HepG2 (cell line): ENCODE measurements at regions not wholly inside any gene's neighbourhood (a gene's known extent, or its start where the extent isn't known, plus 50 kb on each side); places are given as distances from the start of the nearest gene placed in this dataset.

Experiments
- ATAC-seq: fragments of 200-7000 bp; cut with Tn5 transposase; 3 replicates; pipeline ENCODE4 v1.9.1; 2020; ENCODE audit warnings: mild to moderate bottlenecking, moderate library complexity
- BruUV-seq: library from RNA; stranded (reverse); fragments of 400-500 nt; replicated peaks from 2 replicates; lab custom pipeline; 2021; lab: Mats Ljungman, UMichigan
- CTCF ChIA-PET: fragments of 300-600 bp; formaldehyde crosslinking; extraction: SDS; loops from one replicate; lab custom pipeline; 2021; ENCODE audit warnings: low total read pairs, inconsistent platforms, low intra/inter-chr PET ratio; lab: Yijun Ruan, JAX
- POLR2A ChIA-PET: fragments of 350-600 bp; sonication (Branson Sonifier 250); formaldehyde crosslinking; loops from one replicate; lab custom pipeline; 2020; ENCODE audit warnings: antibody characterized with exemption, inconsistent platforms; lab: Yijun Ruan, JAX
- DNase-seq: peaks from one replicate; pipeline ENCODE4 v3.0.0-alpha.2; 2015; ENCODE audit warnings: low spot score
- FAIRE-seq: peaks from 3 replicates; lab custom pipeline; 2011; peaks lifted over from hg19 to GRCh38; lab: Jason Lieb, UNC
- H2AFZ ChIP-seq: one replicate; pipeline ENCODE4 v1.6.1; 2011; ENCODE audit warnings: low read length, inconsistent platforms
- H3K27ac ChIP-seq: fragments of 300-600 bp; 3 replicates; pipeline ENCODE4 v1.8.0; 2011; ENCODE audit warnings: mixed run types, mild to moderate bottlenecking, mixed read lengths, low read length, inconsistent platforms; ENCODE audit not compliant: insufficient read depth; ENCODE audit errors: extremely low read length
- H3K27me3 ChIP-seq, 2 experiments: fragments of 200-600 bp in 1 of 2; 2 replicates in 1 of 2; 3 replicates in 1 of 2; pipeline versions ENCODE4 v1.6.0 to v1.8.0; 2011; ENCODE audit warnings: low read length in 2 of 2, mild to moderate bottlenecking in 2 of 2, moderate library complexity in 2 of 2, inconsistent platforms in 1 of 2; ENCODE audit not compliant: insufficient read depth in 2 of 2, control insufficient read depth in 1 of 2
- H3K36me3 ChIP-seq, 2 experiments: fragments of 200-600 bp in 1 of 2; replicated peaks in 1 of 2; 2 replicates in 1 of 2; 3 replicates in 1 of 2; pipeline versions ENCODE4 v1.5.1 to v1.8.0; 2011; ENCODE audit warnings: low read length in 2 of 2, inconsistent platforms in 1 of 2; ENCODE audit not compliant: insufficient read depth in 2 of 2, control insufficient read depth in 1 of 2
- H3K4me1 ChIP-seq: 2 replicates; pipeline ENCODE4 v1.5.1; 2012; ENCODE audit warnings: low read length, inconsistent platforms; ENCODE audit not compliant: insufficient read depth
- H3K4me2 ChIP-seq: 2 replicates; pipeline ENCODE4 v1.6.0; 2011; ENCODE audit warnings: low read depth, low read length, inconsistent platforms
- H3K4me3 ChIP-seq, 3 experiments: fragments of 200-600 bp in 1 of 3; sonication (generic), shearing (Covaris generic) in 1 of 3; replicated peaks in 1 of 3; 2 replicates each; pipeline ENCODE4 v1.5.1; 2011 to 2016; ENCODE audit warnings: low read length in 3 of 3, inconsistent platforms in 2 of 3, low read depth in 2 of 3, mild to moderate bottlenecking in 2 of 3, control low read depth in 1 of 3, mixed read lengths in 1 of 3; ENCODE audit not compliant: insufficient read depth in 1 of 3
- H3K79me2 ChIP-seq: one replicate; pipeline ENCODE4 v1.6.1; 2011; ENCODE audit warnings: low read length, inconsistent platforms; ENCODE audit not compliant: insufficient read depth
- H3K9ac ChIP-seq: 2 replicates; pipeline ENCODE4 v1.6.0; 2011; ENCODE audit warnings: mild to moderate bottlenecking, low read depth, low read length, inconsistent platforms; ENCODE audit not compliant: insufficient read depth
- H3K9me3 ChIP-seq: 2 replicates; pipeline ENCODE4 v1.5.1; 2012; ENCODE audit warnings: mild to moderate bottlenecking, low read length
- H4K20me1 ChIP-seq: 2 replicates; pipeline ENCODE4 v1.6.0; 2011; ENCODE audit warnings: inconsistent platforms, mild to moderate bottlenecking, low read length, moderate library complexity; ENCODE audit not compliant: insufficient read depth
- EHMT2 ChIP-seq: fragments of 200-600 bp; sonication (generic); IDR thresholded peaks from 2 replicates; pipeline ENCODE4 v1.7.0; 2017; ENCODE audit warnings: antibody characterized with exemption, low read depth, low read length, borderline replicate concordance
- MED8 ChIP-seq: sonication (generic); formaldehyde crosslinking; IDR thresholded peaks from 2 replicates; pipeline ENCODE4 v1.8.1; 2023; ENCODE audit warnings: mild to moderate bottlenecking, missing genetic modification reagents; ENCODE audit not compliant: insufficient replicate concordance
- NPAS2 ChIP-seq: sonication (generic); formaldehyde crosslinking; IDR thresholded peaks from 2 replicates; pipeline ENCODE4 v1.8.0; 2022; ENCODE audit warnings: mild to moderate bottlenecking, missing genetic modification reagents, borderline replicate concordance
- REPIN1 ChIP-seq: sonication (generic); formaldehyde crosslinking; IDR thresholded peaks from 2 replicates; pipeline ENCODE4 v1.8.0; 2022; ENCODE audit warnings: missing genetic modification reagents, low read depth, mild to moderate bottlenecking, borderline replicate concordance
- SOX5 ChIP-seq: IDR thresholded peaks from 2 replicates; pipeline ENCODE4 v1.6.1; 2016; ENCODE audit warnings: borderline replicate concordance
- ZBTB20 ChIP-seq: sonication (generic); formaldehyde crosslinking; IDR thresholded peaks from 2 replicates; pipeline ENCODE4 v1.8.1; 2023; ENCODE audit warnings: missing genetic modification reagents, low read depth, mild to moderate bottlenecking, borderline replicate concordance
- ZFP1 ChIP-seq: IDR thresholded peaks from 2 replicates; pipeline ENCODE4 v1.6.1; 2016
- ZNF230 ChIP-seq: sonication (generic); formaldehyde crosslinking; IDR thresholded peaks from 2 replicates; pipeline ENCODE4 v1.4.0; 2020; ENCODE audit warnings: mild to moderate bottlenecking, missing genetic modification reagents
- ZNF543 ChIP-seq: sonication (generic); formaldehyde crosslinking; IDR thresholded peaks from 2 replicates; pipeline ENCODE4 v1.4.0; 2020; ENCODE audit warnings: mild to moderate bottlenecking, missing genetic modification reagents
- ZNF558 ChIP-seq: sonication (generic); formaldehyde crosslinking; IDR thresholded peaks from 2 replicates; pipeline ENCODE4 v1.9.0; 2022; ENCODE audit warnings: mild to moderate bottlenecking, missing genetic modification reagents, borderline replicate concordance
- ZNF605 ChIP-seq: sonication (generic); formaldehyde crosslinking; IDR thresholded peaks from 2 replicates; pipeline ENCODE4 v1.8.0; 2022; ENCODE audit warnings: mild to moderate bottlenecking, missing genetic modification reagents
- ZNF672 ChIP-seq: sonication (generic); formaldehyde crosslinking; IDR thresholded peaks from 2 replicates; pipeline ENCODE4 v1.8.1; 2022; ENCODE audit warnings: missing genetic modification reagents
- ZNF781 ChIP-seq: sonication (generic); formaldehyde crosslinking; IDR thresholded peaks from 2 replicates; pipeline ENCODE4 v1.5.1; 2020; ENCODE audit warnings: borderline replicate concordance, mild to moderate bottlenecking, missing genetic modification reagents; ENCODE audit errors: not compliant biosample characterization
- ZNF816 ChIP-seq: sonication (generic); formaldehyde crosslinking; IDR thresholded peaks from 2 replicates; pipeline ENCODE4 v1.8.0; 2022; ENCODE audit warnings: missing genetic modification reagents, mild to moderate bottlenecking, borderline replicate concordance
- WGBS: methylation state at CpG from one replicate; pipeline ENCODE4 v1.1.6; 2017; ENCODE audit warnings: low lambda C conversion rate; 5-methylcytosine and 5-hydroxymethylcytosine counted together
- in situ Hi-C: cut with HindIII; loops from 2 replicates; pipeline ENCODE4 v1.10.0; 2017; ENCODE audit warnings: low pct_unique_long_range_greater_than_20kb; ENCODE audit not compliant: extremely low pct_ligation_motif_present
- intact Hi-C: fragments of 100-400 bp; cut with micrococcal nuclease; formaldehyde crosslinking; loops from one replicate; pipeline ENCODE4 v1.10.0; 2022; ENCODE audit not compliant: unreplicated experiment
- TF ChIP-seq, protein P1 (sequence below): sonication (generic); formaldehyde crosslinking; IDR thresholded peaks from 2 replicates; pipeline ENCODE4 v1.4.0; 2020; ENCODE audit warnings: missing genetic modification reagents, mild to moderate bottlenecking, borderline replicate concordance
- TF ChIP-seq, protein P2 (sequence below): sonication (generic); formaldehyde crosslinking; conservative IDR thresholded peaks from 2 replicates; pipeline ENCODE4 v1.4.0; 2020; ENCODE audit warnings: missing genetic modification reagents

DNA sequence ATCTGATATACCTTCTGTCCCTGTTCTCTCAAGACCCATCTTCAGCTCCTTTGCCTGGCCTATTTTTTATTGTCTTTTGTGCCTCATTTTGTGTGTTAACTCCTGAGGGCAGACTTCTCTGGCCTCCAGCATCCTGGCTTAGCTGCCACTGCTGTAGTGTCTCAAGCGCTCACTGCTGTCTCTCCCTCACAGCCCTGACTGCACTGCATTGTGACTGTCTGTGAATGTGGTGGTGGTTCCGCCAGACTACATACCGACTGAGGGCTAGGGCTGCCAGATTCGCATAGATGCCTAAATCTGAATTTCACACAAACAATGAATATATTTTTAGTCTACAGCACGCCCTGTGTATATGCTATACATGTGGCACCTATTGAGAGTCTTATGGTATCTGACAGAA lies 1088.9 kb upstream of the TMEM132C start (continued):
- TF ChIP-seq ZNF558 (CRISPR knock-in tag) (no peak), ZNF781 (CRISPR knock-in tag) (no peak), ZFP1 (CRISPR knock-in tag) (no peak), ZBTB20 (no peak), ZNF230 (CRISPR knock-in tag) (no peak), ZNF816 (CRISPR knock-in tag) (no peak)
- TF ChIP-seq, all 625 proteins: peak for 0

DNA sequence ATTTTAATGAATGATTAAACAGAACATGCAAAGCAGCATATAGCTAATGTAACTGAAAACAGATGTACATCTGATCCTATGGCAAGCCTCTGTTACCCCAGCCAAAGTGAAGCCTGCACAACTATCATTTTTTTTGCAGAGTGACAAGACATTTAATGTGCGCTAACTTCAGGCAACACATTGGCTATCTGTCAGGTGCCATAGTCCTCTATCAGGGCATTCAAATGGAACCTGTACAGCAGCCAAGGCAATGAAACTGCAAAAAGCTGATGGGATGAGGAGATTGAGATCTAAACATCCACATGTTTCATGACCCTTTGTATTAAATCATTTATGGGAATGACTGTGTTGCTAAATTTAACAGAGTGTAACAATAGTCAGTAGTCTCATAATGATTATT lies 1088.5 kb upstream of the TMEM132C start:
- DNase-seq (no peak), FAIRE-seq (no peak), ATAC-seq (no peak)
- Histone ChIP-seq H4K20me1 (no peaks in the 10 kb centered on the region), H3K4me3 (no peak overlapping the region), H3K4me1 (no peaks in the 10 kb centered on the region), H3K4me2 (no peak overlapping the region), H3K36me3 (no peaks in the 10 kb centered on the region), H2AFZ (no peak overlapping the region), H3K79me2 (no peaks in the 10 kb centered on the region), H3K9me3 (peaks cover 57% of the 10 kb centered on the region), H3K9ac (no peak overlapping the region), H3K27me3 (no peaks in the 10 kb centered on the region), H3K27ac (no peak overlapping the region)
- no peak for TF ChIP-seq NPAS2 (CRISPR knock-in tag)
- TF ChIP-seq ZNF543 (CRISPR knock-in tag) = no peak
- TF ChIP-seq, protein P1, sequence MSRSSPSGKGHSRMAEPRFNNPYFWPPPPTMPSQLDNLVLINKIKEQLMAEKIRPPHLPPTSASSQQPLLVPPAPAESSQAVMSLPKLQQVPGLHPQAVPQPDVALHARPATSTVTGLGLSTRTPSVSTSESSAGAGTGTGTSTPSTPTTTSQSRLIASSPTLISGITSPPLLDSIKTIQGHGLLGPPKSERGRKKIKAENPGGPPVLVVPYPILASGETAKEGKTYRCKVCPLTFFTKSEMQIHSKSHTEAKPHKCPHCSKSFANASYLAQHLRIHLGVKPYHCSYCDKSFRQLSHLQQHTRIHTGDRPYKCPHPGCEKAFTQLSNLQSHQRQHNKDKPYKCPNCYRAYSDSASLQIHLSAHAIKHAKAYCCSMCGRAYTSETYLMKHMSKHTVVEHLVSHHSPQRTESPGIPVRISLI = no peak
- TF ChIP-seq MED8 (CRISPR knock-in tag) = no peak
- TF ChIP-seq EHMT2 = no peak
- TF ChIP-seq SOX5 (CRISPR knock-in tag) = no peak
- no peak for TF ChIP-seq ZNF672 (CRISPR knock-in tag)
- TF ChIP-seq REPIN1 (CRISPR knock-in tag) = no peak
- TF ChIP-seq, protein P2, sequence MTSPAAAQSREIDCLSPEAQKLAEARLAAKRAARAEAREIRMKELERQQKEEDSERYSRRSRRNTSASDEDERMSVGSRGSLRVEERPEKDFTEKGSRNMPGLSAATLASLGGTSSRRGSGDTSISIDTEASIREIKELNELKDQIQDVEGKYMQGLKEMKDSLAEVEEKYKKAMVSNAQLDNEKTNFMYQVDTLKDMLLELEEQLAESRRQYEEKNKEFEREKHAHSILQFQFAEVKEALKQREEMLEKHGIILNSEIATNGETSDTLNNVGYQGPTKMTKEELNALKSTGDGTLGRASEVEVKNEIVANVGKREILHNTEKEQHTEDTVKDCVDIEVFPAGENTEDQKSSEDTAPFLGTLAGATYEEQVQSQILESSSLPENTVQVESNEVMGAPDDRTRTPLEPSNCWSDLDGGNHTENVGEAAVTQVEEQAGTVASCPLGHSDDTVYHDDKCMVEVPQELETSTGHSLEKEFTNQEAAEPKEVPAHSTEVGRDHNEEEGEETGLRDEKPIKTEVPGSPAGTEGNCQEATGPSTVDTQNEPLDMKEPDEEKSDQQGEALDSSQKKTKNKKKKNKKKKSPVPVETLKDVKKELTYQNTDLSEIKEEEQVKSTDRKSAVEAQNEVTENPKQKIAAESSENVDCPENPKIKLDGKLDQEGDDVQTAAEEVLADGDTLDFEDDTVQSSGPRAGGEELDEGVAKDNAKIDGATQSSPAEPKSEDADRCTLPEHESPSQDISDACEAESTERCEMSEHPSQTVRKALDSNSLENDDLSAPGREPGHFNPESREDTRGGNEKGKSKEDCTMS = no peak
- TF ChIP-seq ZNF605 (CRISPR knock-in tag) = no peak
- in situ Hi-C loops (no loop called here), intact Hi-C loops (loop anchor here (10.0 kb wide), 1 partner anchor 56 kb away; no protein-coding TSS in a partner anchor)
- POLR2A ChIA-PET = no interaction called here
- BruUV-seq = no TSS peak
- WGBS = 70% methylated on average over 1 of the region's 1 CpG
- CTCF ChIA-PET = no interaction called here
